H1 (cell line): ENCODE measurements at regions not wholly inside any gene's neighbourhood (a gene's known extent, or its start where the extent isn't known, plus 50 kb on each side); places are given as distances from the start of the nearest gene placed in this dataset.

Experiments
- CTCF ChIA-PET: fragments of 300-600 bp; sonication (Branson Sonifier 250); formaldehyde crosslinking; loops from one replicate; lab custom pipeline; 2021; ENCODE audit not compliant: partially characterized antibody; lab: Charles Lee
- POLR2A ChIA-PET: fragments of 300-600 bp; sonication (Branson Sonifier 250); formaldehyde crosslinking; loops from one replicate; lab custom pipeline; 2021; ENCODE audit warnings: inconsistent platforms; ENCODE audit not compliant: partially characterized antibody; lab: Charles Lee
- DNase-seq, 2 experiments: peaks; one replicate each; pipeline versions ENCODE4 v3.0.0 to v3.0.0-alpha.2; 2010 to 2022; ENCODE audit warnings: low spot score in 2 of 2, low read depth in 1 of 2, mixed read lengths in 1 of 2
- FAIRE-seq: peaks from 2 replicates; lab custom pipeline; 2011; peaks lifted over from hg19 to GRCh38; lab: Jason Lieb, UNC
- H2AFZ ChIP-seq: 2 replicates; pipeline ENCODE4 v1.8.1; 2012; ENCODE audit warnings: low read length, inconsistent platforms
- H2AK5ac ChIP-seq: 2 replicates; pipeline ENCODE4 v1.6.1; 2013; ENCODE audit warnings: low read depth, low read length
- H2BK120ac ChIP-seq: replicated peaks from 2 replicates; pipeline ENCODE3; 2013; ENCODE audit warnings: low read depth, low read length, inconsistent platforms
- H2BK12ac ChIP-seq: 2 replicates; pipeline ENCODE4 v1.6.1; 2013; ENCODE audit warnings: low read depth, low read length
- H2BK15ac ChIP-seq: 2 replicates; pipeline ENCODE4 v1.6.1; 2013; ENCODE audit warnings: low read length
- H2BK20ac ChIP-seq: 2 replicates; pipeline ENCODE4 v1.6.1; 2013; ENCODE audit warnings: low read length
- H2BK5ac ChIP-seq: 2 replicates; pipeline ENCODE4 v1.6.1; 2013; ENCODE audit warnings: low read depth, low read length
- H3K14ac ChIP-seq: 2 replicates; pipeline ENCODE4 v1.6.1; 2013; ENCODE audit warnings: inconsistent platforms; ENCODE audit not compliant: insufficient read length
- H3K18ac ChIP-seq: 2 replicates; pipeline ENCODE4 v1.6.1; 2013; ENCODE audit warnings: low read length; ENCODE audit errors: extremely low read depth
- H3K23ac ChIP-seq: 2 replicates; pipeline ENCODE4 v1.6.1; 2013; ENCODE audit warnings: inconsistent platforms; ENCODE audit not compliant: insufficient read length
- H3K23me2 ChIP-seq: 2 replicates; pipeline ENCODE4 v1.6.1; 2013; ENCODE audit warnings: low read depth, low read length
- H3K27ac ChIP-seq: 2 replicates; pipeline ENCODE4 v1.6.1; 2011; ENCODE audit warnings: low read depth, low read length, inconsistent platforms
- H3K27me3 ChIP-seq, 4 experiments: replicated peaks in 1 of 4; 1 replicate in 1 of 4; 2 replicates in 3 of 4; pipeline versions ENCODE4 v1.6.1 to v1.8.1; 2011 to 2013; ENCODE audit warnings: low read length in 3 of 4, mild to moderate bottlenecking in 3 of 4, inconsistent platforms in 2 of 4, mixed read lengths in 2 of 4, moderate library complexity in 1 of 4; ENCODE audit not compliant: control insufficient read depth in 3 of 4, insufficient read depth in 3 of 4; ENCODE audit errors: extremely low read depth in 1 of 4
- H3K36me3 ChIP-seq, 4 experiments: 2 replicates each; pipeline versions ENCODE4 v1.6.1 to v1.8.1; 2011 to 2013; ENCODE audit warnings: mild to moderate bottlenecking in 4 of 4, low read length in 3 of 4, moderate library complexity in 2 of 4, control low read depth in 1 of 4, inconsistent platforms in 1 of 4; ENCODE audit not compliant: insufficient read depth in 4 of 4, control insufficient read depth in 2 of 4
- H3K4ac ChIP-seq: replicated peaks from 2 replicates; pipeline ENCODE3; 2013; ENCODE audit warnings: low read length, low read depth, mixed read lengths, inconsistent platforms; ENCODE audit not compliant: insufficient read length
- H3K4me1 ChIP-seq, 4 experiments: replicated peaks in 1 of 4; 1 replicate in 1 of 4; 2 replicates in 3 of 4; pipeline versions ENCODE4 v1.6.1 to v1.8.1; 2011 to 2013; ENCODE audit warnings: low read length in 3 of 4, inconsistent platforms in 2 of 4, mixed read lengths in 1 of 4; ENCODE audit not compliant: insufficient read depth in 4 of 4, control insufficient read depth in 3 of 4
- H3K4me2 ChIP-seq, 2 experiments: 2 replicates each; pipeline versions ENCODE4 v1.6.1 to v1.8.1; 2011 to 2013; ENCODE audit warnings: low read depth in 2 of 2, low read length in 2 of 2, control low read depth in 1 of 2, inconsistent platforms in 1 of 2, mild to moderate bottlenecking in 1 of 2; ENCODE audit not compliant: insufficient read depth in 1 of 2
- H3K4me3 ChIP-seq, 4 experiments: fragments of 200-600, 300-600 bp in 1 of 4; sonication (generic), shearing (Covaris generic), sonication (Bioruptor Twin) in 1 of 4; 2 replicates each; pipeline versions ENCODE4 v1.5.1 to v1.8.1; 2011 to 2016; ENCODE audit warnings: low read length in 4 of 4, low read depth in 3 of 4, control low read depth in 2 of 4, inconsistent platforms in 2 of 4, mild to moderate bottlenecking in 2 of 4, mixed read lengths in 1 of 4, moderate library complexity in 1 of 4; ENCODE audit not compliant: insufficient read depth in 2 of 4; ENCODE audit errors: extremely low read depth in 1 of 4
- H3K56ac ChIP-seq: replicated peaks from 2 replicates; pipeline ENCODE3; 2013; ENCODE audit warnings: low read depth, mild to moderate bottlenecking, mixed read lengths, low read length, inconsistent platforms; ENCODE audit not compliant: insufficient read length
- H3K79me1 ChIP-seq: 2 replicates; pipeline ENCODE4 v1.6.1; 2013; ENCODE audit warnings: low read depth, low read length, control low read depth
- H3K79me2 ChIP-seq, 2 experiments: 2 replicates each; pipeline versions ENCODE4 v1.6.1 to v1.8.1; 2012 to 2013; ENCODE audit warnings: low read length in 2 of 2, mild to moderate bottlenecking in 2 of 2, inconsistent platforms in 1 of 2; ENCODE audit not compliant: insufficient read depth in 2 of 2, control insufficient read depth in 1 of 2
- H3K9ac ChIP-seq, 4 experiments: replicated peaks in 1 of 4; 1 replicate in 1 of 4; 2 replicates in 3 of 4; pipeline versions ENCODE4 v1.6.1 to v1.8.1; 2011 to 2013; ENCODE audit warnings: low read depth in 3 of 4, low read length in 3 of 4, control low read depth in 2 of 4, mild to moderate bottlenecking in 2 of 4, moderate library complexity in 2 of 4, inconsistent platforms in 1 of 4; ENCODE audit errors: extremely low read depth in 1 of 4
- H3K9me3 ChIP-seq, 2 experiments: 2 replicates each; pipeline versions ENCODE4 v1.6.1 to v1.8.1; 2012 to 2013; ENCODE audit warnings: mild to moderate bottlenecking in 2 of 2, moderate library complexity in 2 of 2, control low read depth in 1 of 2, inconsistent platforms in 1 of 2, low read depth in 1 of 2, low read length in 1 of 2, mixed read lengths in 1 of 2; ENCODE audit not compliant: insufficient read depth in 2 of 2
- H4K20me1 ChIP-seq, 2 experiments: replicated peaks in 1 of 2; 2 replicates each; pipeline versions ENCODE3 to v1.8.1; 2011 to 2013; ENCODE audit warnings: inconsistent platforms in 2 of 2, low read length in 2 of 2, mild to moderate bottlenecking in 1 of 2; ENCODE audit not compliant: insufficient read depth in 2 of 2, control insufficient read depth in 1 of 2
- H4K5ac ChIP-seq: 2 replicates; pipeline ENCODE4 v1.6.1; 2013; ENCODE audit warnings: low read length, low read depth, mixed read lengths, inconsistent platforms; ENCODE audit not compliant: insufficient read length
- H4K8ac ChIP-seq: 2 replicates; pipeline ENCODE4 v1.8.0; 2013; ENCODE audit warnings: mild to moderate bottlenecking, moderate library complexity, low read length, inconsistent platforms; ENCODE audit not compliant: insufficient read depth; ENCODE audit errors: extremely low read depth
- H4K91ac ChIP-seq: replicated peaks from 2 replicates; pipeline ENCODE3; 2013; ENCODE audit warnings: low read length, mixed read lengths, inconsistent platforms; ENCODE audit not compliant: insufficient read length
- EP300 ChIP-seq, 2 experiments: IDR thresholded peaks; 1 replicate in 1 of 2; 2 replicates in 1 of 2; pipeline ENCODE4 v1.6.1; 2011 to 2012; ENCODE audit warnings: low read depth in 2 of 2, low read length in 2 of 2, mild to moderate bottlenecking in 2 of 2, borderline replicate concordance in 1 of 2, inconsistent platforms in 1 of 2, moderate library complexity in 1 of 2
- SIN3A ChIP-seq, 2 experiments: IDR thresholded peaks in 1 of 2; conservative IDR thresholded peaks in 1 of 2; 2 replicates each; pipeline ENCODE4 v1.6.1; 2011 to 2012; ENCODE audit warnings: low read length in 2 of 2, improper control_type of control experiment in 1 of 2, low read depth in 1 of 2, mild to moderate bottlenecking in 1 of 2
- TAF1 ChIP-seq: IDR thresholded peaks from 2 replicates; pipeline ENCODE4 v1.6.1; 2011; ENCODE audit warnings: mild to moderate bottlenecking, low read depth, low read length
- TAF7 ChIP-seq: optimal IDR thresholded peaks from 2 replicates; pipeline ENCODE3; 2011; ENCODE audit warnings: low read depth, mild to moderate bottlenecking, inconsistent platforms, low read length, moderate library complexity, borderline replicate concordance
- WGBS, 2 experiments: shearing (Covaris generic) in 1 of 2; methylation state at CpG; one replicate each; pipeline versions ENCODE4 v1.1.6 to v1.1.7; 2013 to 2015; ENCODE audit warnings: low lambda C conversion rate in 2 of 2, mixed read lengths in 2 of 2, inconsistent platforms in 1 of 2, low coverage in 1 of 2, missing lambda C conversion rate in 1 of 2; ENCODE audit not compliant: insufficient replicate concordance in 2 of 2, insufficient coverage in 1 of 2, insufficient read length in 1 of 2; ENCODE audit errors: extremely low coverage in 1 of 2, missing lambda C conversion rate in 1 of 2; 5-methylcytosine and 5-hydroxymethylcytosine counted together

GRCh38 chr12:47020211-47020821 lies 59.1 kb upstream of the PCED1B start:
- no peak overlapping the region for H4K91ac ChIP-seq
- ChIA-PET CTCF (interaction anchor here (0.6 to 3.4 kb wide), 20 partner anchors 13 to 950 kb away, joined by 3 to 27 read pairs (median 4); no protein-coding TSS in a partner anchor), POLR2A (no interaction called here)
- no peak overlapping the region for H3K27ac ChIP-seq
- H3K4me3 ChIP-seq, result no peak overlapping the region
- no peaks in the 10 kb centered on the region for H3K79me1 ChIP-seq
- H2BK12ac ChIP-seq, result no peak overlapping the region
- H2BK120ac ChIP-seq, result no peak overlapping the region
- H3K27me3 ChIP-seq, result no peaks in the 10 kb centered on the region
- H4K20me1 ChIP-seq, result no peaks in the 10 kb centered on the region
- H3K56ac ChIP-seq, result no peak overlapping the region
- H3K4me2 ChIP-seq, result no peak overlapping the region
- H3K9ac ChIP-seq, result no peak overlapping the region
- H3K4me1 ChIP-seq, result no peaks in the 10 kb centered on the region
- H2BK5ac ChIP-seq, result no peak overlapping the region
- H4K5ac ChIP-seq, result no peak overlapping the region
- no peak for FAIRE-seq
- no peak overlapping the region for H2AFZ ChIP-seq
- no peak overlapping the region for H3K4ac ChIP-seq
- WGBS, 2 experiments, result 86% methylated on average over 7 of the region's 7 CpGs; no CpG with 5 or more reads in 1 of the 2 experiments
- no peak overlapping the region for H2BK20ac ChIP-seq
- H3K23me2 ChIP-seq, result no peaks in the 10 kb centered on the region; the same call in none of the 2 replicates
- no peak overlapping the region for H4K8ac ChIP-seq
- no peaks in the 10 kb centered on the region for H3K79me2 ChIP-seq
- DNase-seq, result no peak
- H2BK15ac ChIP-seq, result no peak overlapping the region
- no peaks in the 10 kb centered on the region for H3K9me3 ChIP-seq
- H3K18ac ChIP-seq, result no peak overlapping the region
- no peak overlapping the region for H2AK5ac ChIP-seq
- no peak overlapping the region for H3K14ac ChIP-seq
- no peaks in the 10 kb centered on the region for H3K36me3 ChIP-seq
- no peak overlapping the region for H3K23ac ChIP-seq
- TF ChIP-seq EP300 (IDR thresholded peaks at IDR 0.05; ENCODE audit: borderline replicate concordance in 1 of 2, low read depth in 2 of 2, low read length in 2 of 2) (no peak), TAF1 (no peak), TAF7 (no peak), SIN3A (conservative IDR thresholded peaks at IDR 0.05 in 1 of 2, IDR thresholded peaks at IDR 0.05 in 1 of 2; ENCODE audit: low read depth in 1 of 2, low read length in 2 of 2) (no peak)
